ENCODE measurements at regions not wholly inside any gene's neighbourhood (a gene's known extent, or its start where the extent isn't known, plus 50 kb on each side); places are given as distances from the start of the nearest gene placed in this dataset.

DNA sequence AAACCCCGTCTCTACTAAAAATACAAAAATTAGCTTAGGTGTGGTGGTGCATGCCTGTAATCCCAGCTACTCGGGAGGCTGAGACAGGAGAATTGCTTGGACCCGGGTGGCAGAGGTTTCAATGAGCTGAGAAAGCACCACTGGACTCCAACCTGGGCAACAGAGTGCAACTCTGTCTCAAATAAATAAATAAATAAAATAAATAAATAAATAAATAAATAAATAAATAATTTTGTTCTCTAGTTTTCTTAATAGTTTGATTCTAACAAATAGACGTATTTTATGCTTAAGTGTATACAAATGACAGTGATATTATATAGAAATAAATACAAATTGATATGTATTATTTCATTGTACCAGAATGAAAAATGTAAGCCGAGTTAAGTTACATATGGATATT is 339.9 kb upstream of the OLFM3 start:
- TF ChIP-seq, protein P1, sequence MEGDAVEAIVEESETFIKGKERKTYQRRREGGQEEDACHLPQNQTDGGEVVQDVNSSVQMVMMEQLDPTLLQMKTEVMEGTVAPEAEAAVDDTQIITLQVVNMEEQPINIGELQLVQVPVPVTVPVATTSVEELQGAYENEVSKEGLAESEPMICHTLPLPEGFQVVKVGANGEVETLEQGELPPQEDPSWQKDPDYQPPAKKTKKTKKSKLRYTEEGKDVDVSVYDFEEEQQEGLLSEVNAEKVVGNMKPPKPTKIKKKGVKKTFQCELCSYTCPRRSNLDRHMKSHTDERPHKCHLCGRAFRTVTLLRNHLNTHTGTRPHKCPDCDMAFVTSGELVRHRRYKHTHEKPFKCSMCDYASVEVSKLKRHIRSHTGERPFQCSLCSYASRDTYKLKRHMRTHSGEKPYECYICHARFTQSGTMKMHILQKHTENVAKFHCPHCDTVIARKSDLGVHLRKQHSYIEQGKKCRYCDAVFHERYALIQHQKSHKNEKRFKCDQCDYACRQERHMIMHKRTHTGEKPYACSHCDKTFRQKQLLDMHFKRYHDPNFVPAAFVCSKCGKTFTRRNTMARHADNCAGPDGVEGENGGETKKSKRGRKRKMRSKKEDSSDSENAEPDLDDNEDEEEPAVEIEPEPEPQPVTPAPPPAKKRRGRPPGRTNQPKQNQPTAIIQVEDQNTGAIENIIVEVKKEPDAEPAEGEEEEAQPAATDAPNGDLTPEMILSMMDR (IDR thresholded peaks at IDR 0.05) = no peak
- no peak for TF ChIP-seq POLR2AphosphoS5 (IDR thresholded peaks at IDR 0.05)
- no peak for TF ChIP-seq EP300 (IDR thresholded peaks at IDR 0.05)
- no peak for TF ChIP-seq POLR2A (IDR thresholded peaks at IDR 0.05)

Data from stomach (tissue), 4 donors.